ENCODE measurements at regions not wholly inside any gene's neighbourhood (a gene's known extent, or its start where the extent isn't known, plus 50 kb on each side); places are given as distances from the start of the nearest gene placed in this dataset.

DNA sequence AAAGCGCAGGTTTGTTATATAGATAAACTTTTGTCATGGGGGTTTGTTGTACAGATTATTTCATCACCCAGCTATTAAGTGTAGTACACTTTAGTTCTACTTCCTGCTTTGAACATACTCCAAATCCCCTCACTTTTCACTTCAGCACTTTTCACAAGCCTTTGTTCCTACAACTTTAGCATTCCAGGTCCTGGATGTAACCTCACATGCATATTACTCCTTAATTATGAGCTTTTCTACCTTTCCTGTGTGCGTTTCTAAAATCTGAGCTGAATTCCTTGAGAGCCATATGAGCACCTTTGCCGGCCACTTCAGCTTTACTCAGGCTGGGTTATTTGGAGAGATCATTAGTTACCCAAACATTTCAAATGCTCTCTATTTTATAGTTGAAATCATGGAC is 179.2 kb upstream of the TNFAIP3 start:
- WGBS, 2 donors = 61 to 62% methylated on average over 3 of the region's 3 CpGs
- DNase-seq = no peak
- no peaks in the 10 kb centered on the region for H3K4me1 ChIP-seq
- H3K36me3 ChIP-seq = no peaks in the 10 kb centered on the region
- TF ChIP-seq POLR2A (IDR thresholded peaks at IDR 0.05) = no peak
- TF ChIP-seq, protein P1, sequence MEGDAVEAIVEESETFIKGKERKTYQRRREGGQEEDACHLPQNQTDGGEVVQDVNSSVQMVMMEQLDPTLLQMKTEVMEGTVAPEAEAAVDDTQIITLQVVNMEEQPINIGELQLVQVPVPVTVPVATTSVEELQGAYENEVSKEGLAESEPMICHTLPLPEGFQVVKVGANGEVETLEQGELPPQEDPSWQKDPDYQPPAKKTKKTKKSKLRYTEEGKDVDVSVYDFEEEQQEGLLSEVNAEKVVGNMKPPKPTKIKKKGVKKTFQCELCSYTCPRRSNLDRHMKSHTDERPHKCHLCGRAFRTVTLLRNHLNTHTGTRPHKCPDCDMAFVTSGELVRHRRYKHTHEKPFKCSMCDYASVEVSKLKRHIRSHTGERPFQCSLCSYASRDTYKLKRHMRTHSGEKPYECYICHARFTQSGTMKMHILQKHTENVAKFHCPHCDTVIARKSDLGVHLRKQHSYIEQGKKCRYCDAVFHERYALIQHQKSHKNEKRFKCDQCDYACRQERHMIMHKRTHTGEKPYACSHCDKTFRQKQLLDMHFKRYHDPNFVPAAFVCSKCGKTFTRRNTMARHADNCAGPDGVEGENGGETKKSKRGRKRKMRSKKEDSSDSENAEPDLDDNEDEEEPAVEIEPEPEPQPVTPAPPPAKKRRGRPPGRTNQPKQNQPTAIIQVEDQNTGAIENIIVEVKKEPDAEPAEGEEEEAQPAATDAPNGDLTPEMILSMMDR (IDR thresholded peaks at IDR 0.05) = no peak
- no peaks in the 10 kb centered on the region for H3K27me3 ChIP-seq
- intact Hi-C loops (cut with DNase I) = no loop called here
- no peaks in the 10 kb centered on the region for H3K9me3 ChIP-seq
- no peak overlapping the region for H3K27ac ChIP-seq
- no peak overlapping the region for H3K4me3 ChIP-seq (replicated peaks in 1 of 3)

DNA sequence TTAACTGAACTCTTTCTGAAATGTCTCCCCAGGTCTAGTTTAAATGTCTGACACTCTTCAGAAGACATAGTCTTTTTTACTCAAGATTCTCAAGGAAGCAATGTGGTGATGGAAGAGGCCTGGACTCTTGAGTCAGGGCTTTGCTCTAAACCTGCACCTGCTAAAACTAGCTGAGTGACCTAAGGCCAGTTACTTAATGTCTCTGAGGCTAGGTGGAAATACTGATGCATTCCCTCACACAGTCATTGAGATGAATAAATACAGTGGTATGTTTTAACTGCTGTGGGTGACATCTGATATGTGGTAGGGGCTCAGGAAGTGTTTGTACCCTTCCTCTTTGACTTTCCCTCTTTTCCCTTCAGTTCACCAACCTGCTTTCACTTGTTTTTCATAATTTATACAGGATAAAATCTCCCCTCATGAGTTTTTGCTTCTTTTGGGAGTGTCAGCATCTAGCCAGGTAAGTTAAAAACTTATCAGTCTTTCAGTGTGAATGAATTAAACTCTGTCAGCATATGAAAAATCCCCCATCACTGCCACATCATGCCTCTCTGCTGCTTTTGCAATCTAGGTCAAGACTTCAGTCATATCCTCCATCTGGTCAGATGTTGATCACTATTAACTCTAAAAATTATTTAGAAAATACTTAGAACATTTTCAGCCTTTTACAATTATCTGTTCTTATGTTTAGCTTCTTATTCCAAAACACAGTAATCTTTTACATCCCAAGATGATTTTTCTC is 178.7 kb upstream of the TNFAIP3 start:
- TF ChIP-seq, protein P1 (IDR thresholded peaks at IDR 0.05) = no peak
- H3K36me3 ChIP-seq = no peaks in the 10 kb centered on the region
- H3K4me3 ChIP-seq (replicated peaks in 1 of 3) = no peak overlapping the region
- DNase-seq = no peak
- H3K9me3 ChIP-seq = no peaks in the 10 kb centered on the region
- no peaks in the 10 kb centered on the region for H3K4me1 ChIP-seq
- intact Hi-C loops (cut with DNase I) = no loop called here
- H3K27me3 ChIP-seq = no peaks in the 10 kb centered on the region
- H3K27ac ChIP-seq = no peak overlapping the region

DNA sequence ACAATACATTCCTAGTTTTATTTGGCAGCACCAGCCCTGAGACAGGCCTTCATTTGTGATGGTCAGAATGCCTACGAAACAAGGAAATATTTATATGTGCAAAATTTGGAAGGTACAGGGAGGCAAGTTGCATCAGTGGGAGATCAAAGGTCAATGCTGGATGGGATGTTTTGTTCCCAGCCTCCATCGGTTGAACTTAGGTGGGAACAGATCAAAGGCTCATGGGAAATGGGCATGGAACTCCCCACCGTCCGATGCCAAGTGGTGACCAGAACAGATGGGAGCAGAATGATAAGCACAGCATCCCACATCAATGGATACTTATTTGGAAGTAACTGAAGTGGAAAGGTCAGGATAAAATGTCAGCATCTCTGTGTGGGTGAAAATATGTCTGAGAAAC is 177.7 kb upstream of the TNFAIP3 start:
- TF ChIP-seq, protein P1 (IDR thresholded peaks at IDR 0.05) = no peak
- TF ChIP-seq POLR2A (IDR thresholded peaks at IDR 0.05) = no peak
- Histone ChIP-seq H3K27me3 (no peaks in the 10 kb centered on the region), H3K4me3 (replicated peaks in 1 of 3) (no peak overlapping the region), H3K27ac (no peak overlapping the region), H3K36me3 (no peaks in the 10 kb centered on the region), H3K9me3 (no peaks in the 10 kb centered on the region), H3K4me1 (no peaks in the 10 kb centered on the region)
- intact Hi-C loops (cut with DNase I) = no loop called here
- no peak for DNase-seq
- 78 to 82% methylated on average over 4 of the region's 4 CpGs for WGBS, 2 donors

DNA sequence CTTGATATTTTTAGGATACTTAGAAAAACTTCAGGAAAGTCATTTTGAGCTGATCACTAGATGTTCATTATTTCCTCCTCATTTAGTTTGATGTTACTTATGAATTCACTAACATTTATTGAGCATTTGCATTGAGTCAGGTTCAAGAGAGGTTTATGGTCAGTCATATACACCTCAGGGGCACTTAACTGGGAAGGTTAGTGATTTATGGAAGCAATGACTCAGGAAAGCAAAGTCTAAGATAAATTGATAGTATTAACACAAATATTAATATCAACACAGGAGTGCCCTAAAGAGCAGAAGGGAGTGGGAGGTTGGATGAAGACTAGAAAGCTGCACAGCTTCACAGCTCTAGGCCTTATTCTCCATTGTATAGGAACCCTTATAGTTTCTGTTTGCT is 177.0 kb upstream of the TNFAIP3 start:
- intact Hi-C loops (cut with DNase I) = no loop called here
- DNase-seq = no peak
- no peaks in the 10 kb centered on the region for H3K4me1 ChIP-seq

DNA sequence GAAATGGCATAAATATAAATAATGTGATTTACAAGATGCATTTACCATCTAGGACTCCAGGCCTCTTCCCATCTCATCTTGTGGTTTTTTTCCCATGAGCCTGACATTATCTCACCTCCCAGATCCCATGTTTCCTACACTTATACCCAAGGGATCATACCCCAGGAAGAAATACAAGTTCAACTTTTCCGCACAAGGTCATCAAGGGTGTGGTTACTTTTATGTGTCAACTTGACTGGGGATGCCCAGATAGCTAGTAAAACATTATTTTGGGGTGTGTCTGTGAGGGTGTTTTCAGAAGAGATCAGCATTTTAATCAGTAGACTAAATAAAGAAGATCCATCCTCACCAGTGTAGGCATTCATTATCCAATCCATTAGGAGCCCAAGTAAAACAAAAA is 176.3 kb upstream of the TNFAIP3 start:
- WGBS, 2 donors = 100% methylated on average over 1 of the region's 1 CpG
- DNase-seq = no peak
- Histone ChIP-seq H3K9me3 (no peaks in the 10 kb centered on the region), H3K36me3 (no peaks in the 10 kb centered on the region), H3K4me3 (replicated peaks in 1 of 3) (no peak overlapping the region), H3K4me1 (no peaks in the 10 kb centered on the region), H3K27me3 (no peaks in the 10 kb centered on the region), H3K27ac (no peak overlapping the region)
- intact Hi-C loops (cut with DNase I) = no loop called here
- TF ChIP-seq, protein P1 (IDR thresholded peaks at IDR 0.05) = no peak
- TF ChIP-seq POLR2A (IDR thresholded peaks at IDR 0.05) = no peak

More for the DNA sequence above, 177.0 kb upstream of the TNFAIP3 start:
- Histone ChIP-seq H3K9me3 (no peaks in the 10 kb centered on the region), H3K27ac (no peak overlapping the region), H3K36me3 (no peaks in the 10 kb centered on the region), H3K27me3 (no peaks in the 10 kb centered on the region), H3K4me3 (replicated peaks in 1 of 3) (no peak overlapping the region)
- TF ChIP-seq POLR2A (IDR thresholded peaks at IDR 0.05) = no peak
- TF ChIP-seq, protein P1 (IDR thresholded peaks at IDR 0.05) = no peak
